K562 (cell line): ENCODE measurements at regions not wholly inside any gene's neighbourhood (a gene's known extent, or its start where the extent isn't known, plus 50 kb on each side); places are given as distances from the start of the nearest gene placed in this dataset.

Experiments
- DMBX1 ChIP-seq: fragments of 250-450 bp; sonication (Bioruptor Pico); IDR thresholded peaks from 2 replicates; pipeline ENCODE4 v1.8.0; 2022; ENCODE audit warnings: inconsistent platforms, mild to moderate bottlenecking, moderate library complexity, borderline replicate concordance
- EP400 ChIP-seq: fragments of 450-650 bp; IDR thresholded peaks from 2 replicates; pipeline ENCODE4 v1.6.1; 2017; ENCODE audit warnings: antibody characterized with exemption, mild to moderate bottlenecking, moderate library complexity
- FOSL1 ChIP-seq: fragments of 200-800 bp; sonication (Bioruptor generic); conservative IDR thresholded peaks from 2 replicates; pipeline ENCODE4 v1.6.1; 2016; ENCODE audit warnings: missing genetic modification characterization, missing compliant biosample characterization
- HDAC3 ChIP-seq: fragments of 450-650 bp; IDR thresholded peaks from 2 replicates; pipeline ENCODE4 v1.6.1; 2018; ENCODE audit warnings: borderline replicate concordance, mild to moderate bottlenecking, moderate library complexity; ENCODE audit not compliant: partially characterized antibody
- LARP7 ChIP-seq: fragments of 450-650 bp; IDR thresholded peaks from 2 replicates; pipeline ENCODE4 v1.6.1; 2016
- LCOR ChIP-seq: sonication (generic); formaldehyde crosslinking; IDR thresholded peaks from 2 replicates; pipeline ENCODE4 v1.8.0; 2022; ENCODE audit warnings: mild to moderate bottlenecking, missing genetic modification reagents
- MCM7 ChIP-seq, 2 experiments: fragments of 450-650 bp; IDR thresholded peaks; 2 replicates each; pipeline ENCODE4 v1.6.1; 2016 to 2018
- MIER1 ChIP-seq: fragments of 450-650 bp; IDR thresholded peaks from 2 replicates; pipeline ENCODE4 v1.6.1; 2016; ENCODE audit warnings: antibody characterized with exemption, mild to moderate bottlenecking, low read depth
- RREB1 ChIP-seq: fragments of 250-450 bp; sonication (Bioruptor Pico); IDR thresholded peaks from 2 replicates; pipeline ENCODE4 v1.4.0; 2020
- SRSF9 ChIP-seq: fragments of 200-400 bp; formaldehyde crosslinking; IDR thresholded peaks from 2 replicates; pipeline ENCODE4 v1.6.1; 2017; ENCODE audit warnings: low read depth, low read length, borderline replicate concordance
- TAF9B ChIP-seq: fragments of 450-650 bp; IDR thresholded peaks from 2 replicates; pipeline ENCODE4 v1.6.1; 2018; ENCODE audit warnings: mild to moderate bottlenecking; ENCODE audit not compliant: partially characterized antibody
- THRB ChIP-seq: fragments of 450-650 bp; formaldehyde crosslinking; conservative IDR thresholded peaks from 2 replicates; pipeline ENCODE4 v1.4.0; 2022; ENCODE audit warnings: mild to moderate bottlenecking, missing genetic modification characterization
- UBTF ChIP-seq, 2 experiments: IDR thresholded peaks; 2 replicates each; pipeline ENCODE4 v1.6.1; 2012; ENCODE audit warnings: improper control_type of control experiment in 2 of 2, low read depth in 2 of 2, low read length in 2 of 2, borderline replicate concordance in 1 of 2
- YY1 ChIP-seq, 3 experiments: IDR thresholded peaks; 2 replicates each; pipeline ENCODE4 v1.6.1; 2011; ENCODE audit warnings: low read length in 2 of 3, mild to moderate bottlenecking in 2 of 3, moderate library complexity in 2 of 3, borderline replicate concordance in 1 of 3, control low read depth in 1 of 3, low read depth in 1 of 3; ENCODE audit not compliant: insufficient read depth in 3 of 3, insufficient replicate concordance in 2 of 3, control insufficient read depth in 1 of 3, insufficient read length in 1 of 3; ENCODE audit errors: extremely low read depth in 1 of 3

DNA sequence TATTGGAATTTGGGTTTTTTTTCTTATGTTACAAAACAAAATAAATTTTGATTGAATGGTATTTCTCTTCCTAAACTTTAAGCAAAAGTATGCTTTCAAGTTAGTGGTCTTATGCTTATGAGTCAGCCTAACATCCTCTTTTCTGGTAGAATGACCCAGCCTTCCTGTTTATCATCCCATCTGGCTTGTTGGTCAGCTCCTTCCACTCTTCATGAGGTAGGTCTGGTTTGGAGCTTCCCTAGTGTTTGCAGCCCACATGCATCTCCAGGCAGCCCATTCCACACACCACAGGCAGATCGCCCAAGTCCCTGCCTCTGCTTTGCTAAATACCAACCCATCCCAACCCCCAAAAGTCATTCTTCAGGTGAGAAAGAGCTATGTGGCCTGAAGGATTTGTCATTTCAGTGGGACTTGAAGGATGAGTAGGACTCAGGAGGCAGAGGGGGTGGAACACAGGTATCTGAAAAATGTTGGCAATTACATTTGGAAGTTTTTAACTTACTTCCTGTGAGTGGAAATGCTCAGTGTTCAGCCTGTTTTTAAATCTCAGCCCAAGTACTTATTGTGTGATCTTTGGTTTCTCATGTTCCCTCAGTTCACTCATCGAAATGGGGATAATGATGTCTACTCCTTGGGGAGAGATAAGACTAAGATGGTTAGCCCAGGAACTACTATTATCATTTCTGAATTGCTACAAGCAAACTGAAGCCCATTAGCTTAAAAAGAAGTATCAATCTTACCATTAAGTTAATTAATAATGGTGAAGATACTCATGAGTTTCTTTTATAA lies 294.0 kb downstream of the ADGB start (continued):
- TF ChIP-seq UBTF (IDR thresholded peaks at IDR 0.05; ENCODE audit: borderline replicate concordance in 1 of 2, low read depth in 2 of 2, low read length in 2 of 2) (peak in 1 of 2 experiments; percentile 85; a peak in 2 of 4 replicates), THRB (CRISPR knock-in tag) (peak; percentile 3; the same call in 1 of the 2 replicates), TAF9B (peak; percentile 69), EP400 (peak; percentile 56), YY1 (IDR thresholded peaks at IDR 0.05; ENCODE audit: borderline replicate concordance in 1 of 3, control insufficient read depth in 1 of 3, extremely low read depth in 1 of 3, insufficient read depth in 3 of 3, insufficient read length in 1 of 3, insufficient replicate concordance in 2 of 3, low read depth in 1 of 3, low read length in 2 of 3) (peak in 1 of 3 experiments; percentile 7), DMBX1 (CRISPR knock-in tag) (peak; percentile 94), LARP7 (peak; percentile 49; the same call in 1 of the 2 replicates), MIER1 (no peak), RREB1 (CRISPR knock-in tag) (0 out of 2 replicates have a peak, but pooled peaks have one; percentile 64), HDAC3 (no peak), SRSF9 (no peak), LCOR (CRISPR knock-in tag) (peak; percentile 82), MCM7 (IDR thresholded peaks at IDR 0.05) (no peak), FOSL1 (tag) (peak; percentile 98)
